Adrenal gland (tissue), 5 donors: ENCODE measurements at regions not wholly inside any gene's neighbourhood (a gene's known extent, or its start where the extent isn't known, plus 50 kb on each side); places are given as distances from the start of the nearest gene placed in this dataset.

Experiments used
- POLR2A ChIP-seq, 2 donors: fragments of 450-650 bp; IDR thresholded peaks; one replicate each; pipeline ENCODE4 v1.6.1; 2017; ENCODE audit warnings: antibody characterized with exemption in 2 of 2, mild to moderate bottlenecking in 2 of 2, moderate library complexity in 1 of 2
- TF ChIP-seq, protein P1 (sequence below), 6 experiments: fragments of 450-650 bp in 4 of 6; fragments of 200-600 bp in 2 of 6; sonication (generic) in 1 of 6; IDR thresholded peaks; 1 replicate in 5 of 6; 2 replicates in 1 of 6; pipeline versions ENCODE4 v1.5.1 to v1.8.0; 2016 to 2021; ENCODE audit warnings: antibody characterized with exemption in 6 of 6, mild to moderate bottlenecking in 2 of 6, moderate library complexity in 1 of 6
- donor health status: DM: no; HTN: no; CAD: no.

DNA sequence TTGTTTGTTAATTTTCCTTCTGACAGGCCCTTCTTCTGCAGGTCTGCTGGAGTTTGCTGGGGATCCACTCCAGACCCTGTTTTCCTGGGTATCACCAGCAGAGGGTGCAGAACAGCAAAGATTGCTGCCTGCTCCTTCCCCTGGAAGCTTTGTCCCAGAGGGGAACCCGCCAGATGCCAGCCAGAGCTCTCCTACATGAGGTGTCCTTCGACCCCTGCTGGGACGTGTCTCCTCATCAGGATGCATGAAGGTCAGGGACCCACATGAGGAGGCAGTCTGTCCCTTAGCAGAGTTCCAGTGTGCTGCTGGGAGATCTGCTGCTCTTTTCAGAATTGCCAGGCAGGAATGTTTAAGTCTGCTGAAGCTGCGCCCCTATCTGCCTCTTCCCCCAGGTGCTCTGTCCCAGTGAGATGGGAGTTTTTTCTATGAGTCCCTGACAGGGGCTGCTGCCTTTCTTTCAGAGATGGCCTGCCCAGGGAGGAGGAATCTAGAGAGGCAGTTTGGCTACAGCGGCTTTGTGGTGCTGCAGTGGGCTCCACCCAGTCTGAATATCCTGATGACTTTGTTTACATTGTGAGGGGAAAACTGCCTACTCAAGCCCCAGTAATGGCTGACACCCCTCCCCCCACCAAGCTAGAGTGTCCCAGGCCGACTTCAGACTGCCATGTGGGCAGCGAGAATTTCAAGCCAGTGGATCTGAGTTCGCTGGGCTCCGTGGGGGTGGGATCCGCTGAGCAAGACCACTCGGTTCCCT lies 772.0 kb upstream of the FAM174A start:
- TF ChIP-seq, protein P1, sequence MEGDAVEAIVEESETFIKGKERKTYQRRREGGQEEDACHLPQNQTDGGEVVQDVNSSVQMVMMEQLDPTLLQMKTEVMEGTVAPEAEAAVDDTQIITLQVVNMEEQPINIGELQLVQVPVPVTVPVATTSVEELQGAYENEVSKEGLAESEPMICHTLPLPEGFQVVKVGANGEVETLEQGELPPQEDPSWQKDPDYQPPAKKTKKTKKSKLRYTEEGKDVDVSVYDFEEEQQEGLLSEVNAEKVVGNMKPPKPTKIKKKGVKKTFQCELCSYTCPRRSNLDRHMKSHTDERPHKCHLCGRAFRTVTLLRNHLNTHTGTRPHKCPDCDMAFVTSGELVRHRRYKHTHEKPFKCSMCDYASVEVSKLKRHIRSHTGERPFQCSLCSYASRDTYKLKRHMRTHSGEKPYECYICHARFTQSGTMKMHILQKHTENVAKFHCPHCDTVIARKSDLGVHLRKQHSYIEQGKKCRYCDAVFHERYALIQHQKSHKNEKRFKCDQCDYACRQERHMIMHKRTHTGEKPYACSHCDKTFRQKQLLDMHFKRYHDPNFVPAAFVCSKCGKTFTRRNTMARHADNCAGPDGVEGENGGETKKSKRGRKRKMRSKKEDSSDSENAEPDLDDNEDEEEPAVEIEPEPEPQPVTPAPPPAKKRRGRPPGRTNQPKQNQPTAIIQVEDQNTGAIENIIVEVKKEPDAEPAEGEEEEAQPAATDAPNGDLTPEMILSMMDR (IDR thresholded peaks at IDR 0.05), result no peak
- TF ChIP-seq POLR2A (IDR thresholded peaks at IDR 0.05), result no peak
